Muscle of leg (tissue), 3 donors: ENCODE measurements at regions not wholly inside any gene's neighbourhood (a gene's known extent, or its start where the extent isn't known, plus 50 kb on each side); places are given as distances from the start of the nearest gene placed in this dataset.
"Not testable (repeated sequence)": the region's sequence is repeated elsewhere in the genome, so short reads cannot be mapped to it uniquely, and the experiment has no call there.

Experiments
- DNase-seq: peaks from one replicate; pipeline ENCODE4 v3.0.0; 2013
- H3K27ac ChIP-seq: one replicate; pipeline ENCODE4 v1.5.1; 2013; ENCODE audit warnings: mild to moderate bottlenecking, low read length, control low read depth
- H3K27me3 ChIP-seq: one replicate; pipeline ENCODE4 v1.6.1; 2013; ENCODE audit warnings: low read length; ENCODE audit not compliant: control insufficient read depth, insufficient read depth
- H3K36me3 ChIP-seq: one replicate; pipeline ENCODE4 v1.6.1; 2013; ENCODE audit warnings: low read length; ENCODE audit not compliant: control insufficient read depth, insufficient read depth
- H3K4me1 ChIP-seq: one replicate; pipeline ENCODE4 v1.6.1; 2013; ENCODE audit warnings: low read length; ENCODE audit not compliant: control insufficient read depth, insufficient read depth
- H3K4me3 ChIP-seq: one replicate; pipeline ENCODE4 v1.5.1; 2013; ENCODE audit warnings: low read length, control low read depth
- H3K9me3 ChIP-seq: replicated peaks from 2 replicates; pipeline ENCODE4 v1.6.1; 2013; ENCODE audit warnings: low read depth, low read length; ENCODE audit not compliant: control insufficient read depth
- WGBS: methylation state at CpG from one replicate; pipeline ENCODE4 v1.1.5; 2013; ENCODE audit warnings: missing lambda C conversion rate; ENCODE audit not compliant: insufficient coverage; 5-methylcytosine and 5-hydroxymethylcytosine counted together

- not testable (repeated sequence) for H3K36me3 ChIP-seq, H3K9me3 ChIP-seq, DNase-seq, H3K27ac ChIP-seq, H3K27me3 ChIP-seq, H3K4me1 ChIP-seq, H3K4me3 ChIP-seq
- WGBS = no CpG with 5 or more reads among the region's 1 CpG
These were observed 105.5 kb upstream of the NBPF9 start for GRCh38 chr1:149208836-149209235.

- WGBS = no CpG with 5 or more reads among the region's 5 CpGs
- not testable (repeated sequence) for H3K27ac ChIP-seq, H3K4me1 ChIP-seq, H3K4me3 ChIP-seq, H3K36me3 ChIP-seq, H3K27me3 ChIP-seq, DNase-seq, H3K9me3 ChIP-seq
These were observed 108.5 kb upstream of the NBPF9 start for GRCh38 chr1:149211757-149212420.

- not testable (repeated sequence) for H3K4me3 ChIP-seq, H3K36me3 ChIP-seq, H3K9me3 ChIP-seq, DNase-seq, H3K27me3 ChIP-seq, H3K4me1 ChIP-seq, H3K27ac ChIP-seq
- WGBS = no CpG with 5 or more reads among the region's 3 CpGs
These were observed 109.6 kb upstream of the NBPF9 start for GRCh38 chr1:149212946-149213345.

GRCh38 chr1:149213673-149214072 lies 110.3 kb upstream of the NBPF9 start:
- not testable (repeated sequence) for H3K4me3 ChIP-seq, DNase-seq, H3K27me3 ChIP-seq, H3K27ac ChIP-seq, H3K4me1 ChIP-seq, H3K36me3 ChIP-seq, H3K9me3 ChIP-seq
- WGBS = no CpG with 5 or more reads among the region's 2 CpGs

- not testable (repeated sequence) for H3K4me3 ChIP-seq, DNase-seq, H3K27me3 ChIP-seq, H3K4me1 ChIP-seq, H3K9me3 ChIP-seq, H3K27ac ChIP-seq, H3K36me3 ChIP-seq
- WGBS = no CpG with 5 or more reads among the region's 7 CpGs
These were observed 115.0 kb upstream of the NBPF9 start for GRCh38 chr1:149218080-149218988.

GRCh38 chr1:149219539-149219938 lies 116.2 kb upstream of the NBPF9 start:
- DNase-seq, H3K27ac ChIP-seq, H3K4me3 ChIP-seq, H3K4me1 ChIP-seq, H3K36me3 ChIP-seq, H3K27me3 ChIP-seq, H3K9me3 ChIP-seq: not testable (repeated sequence)
- WGBS = no CpG with 5 or more reads among the region's 3 CpGs

GRCh38 chr1:149220463-149221074 lies 117.2 kb upstream of the NBPF9 start:
- not testable (repeated sequence) for H3K36me3 ChIP-seq, H3K9me3 ChIP-seq, H3K4me1 ChIP-seq, DNase-seq, H3K4me3 ChIP-seq, H3K27ac ChIP-seq, H3K27me3 ChIP-seq
- WGBS = no CpG with 5 or more reads among the region's 4 CpGs

- not testable (repeated sequence) for H3K9me3 ChIP-seq, H3K27ac ChIP-seq, H3K27me3 ChIP-seq, H3K4me3 ChIP-seq, DNase-seq, H3K4me1 ChIP-seq, H3K36me3 ChIP-seq
- WGBS = no CpG with 5 or more reads among the region's 7 CpGs
These were observed 124.7 kb upstream of the NBPF9 start for GRCh38 chr1:149227933-149228665.

GRCh38 chr1:149228672-149229585 lies 125.6 kb upstream of the NBPF9 start:
- H3K27me3 ChIP-seq, H3K4me1 ChIP-seq, H3K4me3 ChIP-seq, H3K27ac ChIP-seq, DNase-seq, H3K9me3 ChIP-seq, H3K36me3 ChIP-seq: not testable (repeated sequence)
- WGBS = no CpG with 5 or more reads among the region's 9 CpGs
